Cardiac muscle cell (in vitro differentiated cells and primary cell): ENCODE measurements at regions not wholly inside any gene's neighbourhood (a gene's known extent, or its start where the extent isn't known, plus 50 kb on each side); places are given as distances from the start of the nearest gene placed in this dataset.
A peak's percentile ranks its signal among the peaks of the same experiment; 100 is the strongest.

Experiments
- DNase-seq, 2 donors: peaks; one replicate each; pipeline versions ENCODE4 v3.0.0 to v3.0.0-alpha.2; 2010 to 2017; ENCODE audit warnings: low read depth in 1 of 2, low spot score in 1 of 2
- H3K27ac ChIP-seq: fragments of 200-600 bp; sonication (generic); 2 replicates; pipeline ENCODE4 v1.5.1; 2016
- H3K27me3 ChIP-seq: fragments of 200-600 bp; sonication (generic); 2 replicates; pipeline ENCODE4 v1.6.0; 2016; ENCODE audit warnings: control low read depth
- H3K36me3 ChIP-seq: fragments of 200-600 bp; sonication (generic); 2 replicates; pipeline ENCODE4 v1.5.1; 2016; ENCODE audit warnings: control low read depth
- H3K4me1 ChIP-seq: fragments of 200-600 bp; sonication (generic); 2 replicates; pipeline ENCODE4 v1.8.1; 2017; ENCODE audit warnings: low read depth, mild to moderate bottlenecking, mixed run types
- H3K4me3 ChIP-seq: fragments of 200-600 bp; sonication (generic); 2 replicates; pipeline ENCODE4 v1.5.1; 2016; ENCODE audit warnings: mild to moderate bottlenecking
- H3K9me3 ChIP-seq: fragments of 200-600 bp; sonication (generic); 2 replicates; pipeline ENCODE4 v1.5.1; 2017; ENCODE audit warnings: low read depth, mild to moderate bottlenecking, control low read depth
- TF ChIP-seq, protein P1 (sequence below): IDR thresholded peaks from 2 replicates; pipeline ENCODE4 v1.5.1; 2012; ENCODE audit warnings: low read depth, mild to moderate bottlenecking, low read length

DNA sequence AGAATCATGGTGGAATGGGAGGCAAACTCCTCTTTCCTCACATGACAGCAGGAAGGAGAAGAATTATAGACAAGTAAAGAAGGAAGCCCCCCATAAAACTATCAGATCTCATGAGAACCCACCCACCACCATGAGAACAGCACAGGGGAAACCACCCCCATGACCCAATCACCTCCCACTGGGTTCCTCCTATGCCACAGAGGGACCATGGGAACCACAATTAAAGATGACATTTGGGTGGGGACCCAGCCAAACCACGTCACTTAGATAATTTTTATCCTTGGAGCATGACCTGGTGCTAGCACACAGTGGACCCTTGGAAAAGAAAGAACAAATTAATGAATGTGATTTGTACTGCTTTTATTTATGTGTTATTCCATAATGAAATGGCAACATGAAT, 188.6 kb upstream of the NCKAP5 start:
- H3K36me3 ChIP-seq = no peaks in the 10 kb centered on the region
- DNase-seq = no peak
- H3K27me3 ChIP-seq = no peaks in the 10 kb centered on the region
- H3K9me3 ChIP-seq = no peaks in the 10 kb centered on the region
- no peaks in the 10 kb centered on the region for H3K4me1 ChIP-seq
- TF ChIP-seq, protein P1, sequence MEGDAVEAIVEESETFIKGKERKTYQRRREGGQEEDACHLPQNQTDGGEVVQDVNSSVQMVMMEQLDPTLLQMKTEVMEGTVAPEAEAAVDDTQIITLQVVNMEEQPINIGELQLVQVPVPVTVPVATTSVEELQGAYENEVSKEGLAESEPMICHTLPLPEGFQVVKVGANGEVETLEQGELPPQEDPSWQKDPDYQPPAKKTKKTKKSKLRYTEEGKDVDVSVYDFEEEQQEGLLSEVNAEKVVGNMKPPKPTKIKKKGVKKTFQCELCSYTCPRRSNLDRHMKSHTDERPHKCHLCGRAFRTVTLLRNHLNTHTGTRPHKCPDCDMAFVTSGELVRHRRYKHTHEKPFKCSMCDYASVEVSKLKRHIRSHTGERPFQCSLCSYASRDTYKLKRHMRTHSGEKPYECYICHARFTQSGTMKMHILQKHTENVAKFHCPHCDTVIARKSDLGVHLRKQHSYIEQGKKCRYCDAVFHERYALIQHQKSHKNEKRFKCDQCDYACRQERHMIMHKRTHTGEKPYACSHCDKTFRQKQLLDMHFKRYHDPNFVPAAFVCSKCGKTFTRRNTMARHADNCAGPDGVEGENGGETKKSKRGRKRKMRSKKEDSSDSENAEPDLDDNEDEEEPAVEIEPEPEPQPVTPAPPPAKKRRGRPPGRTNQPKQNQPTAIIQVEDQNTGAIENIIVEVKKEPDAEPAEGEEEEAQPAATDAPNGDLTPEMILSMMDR = no peak
- H3K4me3 ChIP-seq = no peak overlapping the region
- no peak overlapping the region for H3K27ac ChIP-seq

DNA sequence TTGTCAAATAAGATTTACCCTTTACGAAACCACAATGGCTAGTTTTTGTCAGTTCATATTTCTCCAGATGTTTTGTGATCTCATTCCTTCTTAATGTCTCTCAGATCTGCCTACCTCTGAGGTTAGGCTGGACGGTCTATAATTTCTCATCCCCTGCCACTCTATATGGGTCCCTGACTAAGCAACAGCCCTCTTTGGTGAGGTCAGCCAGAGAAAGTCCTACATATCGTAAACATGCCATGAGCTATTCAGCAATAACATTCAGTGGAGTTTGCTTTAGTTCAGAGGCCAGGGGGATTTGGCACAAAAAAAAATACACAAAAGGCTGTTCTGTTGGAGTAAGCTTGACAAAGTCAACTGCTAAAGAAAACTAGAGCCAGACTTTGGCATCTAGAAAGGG, 192.1 kb upstream of the NCKAP5 start:
- no peaks in the 10 kb centered on the region for H3K27me3 ChIP-seq
- no peaks in the 10 kb centered on the region for H3K36me3 ChIP-seq
- H3K4me3 ChIP-seq = no peak overlapping the region
- DNase-seq = no peak
- H3K9me3 ChIP-seq = no peaks in the 10 kb centered on the region
- H3K27ac ChIP-seq = no peak overlapping the region
- no peaks in the 10 kb centered on the region for H3K4me1 ChIP-seq
- TF ChIP-seq, protein P1 = no peak

DNA sequence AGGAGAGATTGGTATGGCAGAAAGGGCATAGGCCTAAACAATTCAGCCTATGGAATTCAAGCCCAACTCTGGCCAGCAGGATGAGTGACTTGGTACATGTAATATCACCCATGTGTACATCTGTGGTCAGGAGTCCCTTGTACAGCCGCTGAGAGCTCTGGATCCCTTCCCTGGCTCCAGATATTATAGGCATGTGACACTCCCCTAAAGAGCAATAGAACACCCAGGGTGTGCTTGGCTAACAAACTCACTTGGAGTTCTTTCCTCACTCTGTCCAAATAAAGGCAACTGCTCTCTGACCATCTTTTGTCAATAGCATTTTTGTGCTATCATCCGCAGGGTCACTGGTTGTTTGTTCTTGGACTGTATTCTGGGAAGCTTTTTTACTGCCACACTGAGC, 197.4 kb upstream of the NCKAP5 start:
- peak in 1 of 2 donors; percentile 58 for DNase-seq
- Histone ChIP-seq H3K36me3 (no peaks in the 10 kb centered on the region), H3K9me3 (no peaks in the 10 kb centered on the region), H3K4me3 (no peak overlapping the region), H3K27ac (no peak overlapping the region), H3K4me1 (no peaks in the 10 kb centered on the region), H3K27me3 (no peaks in the 10 kb centered on the region)
- TF ChIP-seq, protein P1 = no peak

DNA sequence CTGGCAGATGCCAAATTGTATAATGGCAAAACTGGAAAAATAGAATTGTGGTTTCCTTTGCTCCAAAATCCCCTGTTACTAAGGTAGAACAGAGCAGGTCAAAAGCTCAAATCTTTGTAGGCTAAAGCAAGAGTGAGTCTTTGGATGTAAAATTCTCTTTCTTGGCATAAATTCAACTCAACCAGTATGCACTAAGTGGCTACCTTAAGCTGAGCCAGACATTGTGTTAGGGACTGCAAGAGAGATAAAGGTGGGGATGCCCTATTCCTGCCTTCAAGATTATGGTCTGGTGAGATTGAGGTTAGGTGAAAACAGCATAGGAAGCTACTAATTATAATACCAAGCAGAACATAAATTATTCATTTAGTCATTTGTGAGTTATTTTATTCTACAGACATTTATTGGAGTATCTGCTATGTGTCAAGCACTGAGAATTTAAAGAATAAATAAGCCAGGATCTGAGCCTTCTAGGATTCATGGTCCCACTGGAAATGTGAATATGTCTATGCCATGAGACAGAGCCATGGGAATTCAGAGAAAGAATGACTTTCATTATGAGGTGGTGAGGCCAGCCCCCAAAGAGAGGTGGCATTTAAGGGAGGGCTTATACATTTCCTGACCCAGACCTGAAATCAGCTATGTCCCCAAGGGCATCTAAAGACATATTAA, 198.0 kb upstream of the NCKAP5 start:
- no peaks in the 10 kb centered on the region for H3K36me3 ChIP-seq
- H3K27me3 ChIP-seq = no peaks in the 10 kb centered on the region
- no peaks in the 10 kb centered on the region for H3K9me3 ChIP-seq
- TF ChIP-seq, protein P1 = no peak
- H3K4me3 ChIP-seq = no peak overlapping the region
- no peak for DNase-seq
- H3K27ac ChIP-seq = no peak overlapping the region
- no peaks in the 10 kb centered on the region for H3K4me1 ChIP-seq

DNA sequence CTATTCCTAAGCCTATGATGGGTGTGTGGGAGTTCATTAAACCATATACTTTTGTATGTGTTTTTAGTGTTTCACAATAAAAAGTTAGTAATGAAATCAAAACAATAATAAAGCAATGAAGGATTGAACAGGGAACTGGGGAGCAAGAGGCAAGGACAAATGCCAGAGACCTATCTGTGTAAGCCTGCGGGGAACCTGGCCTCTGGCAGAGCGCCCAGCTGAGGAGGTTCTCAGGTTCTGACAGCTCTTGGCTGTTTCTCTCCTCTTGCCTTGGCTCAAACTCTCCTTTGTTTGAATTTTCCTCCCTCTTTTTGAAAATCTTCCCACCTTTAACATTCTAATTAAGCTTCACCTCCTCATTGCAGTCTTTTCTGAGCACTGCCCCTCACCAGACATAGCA, 200.0 kb upstream of the NCKAP5 start:
- Histone ChIP-seq H3K36me3 (no peaks in the 10 kb centered on the region), H3K4me3 (no peak overlapping the region), H3K9me3 (no peaks in the 10 kb centered on the region), H3K27ac (no peak overlapping the region), H3K4me1 (no peaks in the 10 kb centered on the region), H3K27me3 (no peaks in the 10 kb centered on the region)
- TF ChIP-seq, protein P1 = no peak
- no peak for DNase-seq
